Stomach (tissue), 4 donors: ENCODE measurements at regions not wholly inside any gene's neighbourhood (a gene's known extent, or its start where the extent isn't known, plus 50 kb on each side); places are given as distances from the start of the nearest gene placed in this dataset.

Experiments
- EP300 ChIP-seq: sonication (generic); formaldehyde crosslinking; IDR thresholded peaks from one replicate; pipeline ENCODE4 v1.6.1; 2017; ENCODE audit warnings: antibody characterized with exemption
- POLR2A ChIP-seq, 4 donors: fragments of 450-650 bp; IDR thresholded peaks; one replicate each; pipeline ENCODE4 v1.6.1; 2016; ENCODE audit warnings: antibody characterized with exemption in 4 of 4, control low read depth in 2 of 4, mild to moderate bottlenecking in 1 of 4, moderate library complexity in 1 of 4
- POLR2AphosphoS5 ChIP-seq, 3 donors: sonication (generic); formaldehyde crosslinking; IDR thresholded peaks; one replicate each; pipeline ENCODE4 v1.6.1; 2016; ENCODE audit warnings: antibody characterized with exemption in 3 of 3
- TF ChIP-seq, protein P1 (sequence below), 7 experiments: fragments of 450-650 bp in 4 of 7; fragments of 200-600 bp in 3 of 7; sonication (generic) in 3 of 7; IDR thresholded peaks; one replicate each; pipeline ENCODE4 v1.5.1; 2016 to 2019; ENCODE audit warnings: antibody characterized with exemption in 7 of 7, control low read depth in 2 of 7, mild to moderate bottlenecking in 1 of 7

DNA sequence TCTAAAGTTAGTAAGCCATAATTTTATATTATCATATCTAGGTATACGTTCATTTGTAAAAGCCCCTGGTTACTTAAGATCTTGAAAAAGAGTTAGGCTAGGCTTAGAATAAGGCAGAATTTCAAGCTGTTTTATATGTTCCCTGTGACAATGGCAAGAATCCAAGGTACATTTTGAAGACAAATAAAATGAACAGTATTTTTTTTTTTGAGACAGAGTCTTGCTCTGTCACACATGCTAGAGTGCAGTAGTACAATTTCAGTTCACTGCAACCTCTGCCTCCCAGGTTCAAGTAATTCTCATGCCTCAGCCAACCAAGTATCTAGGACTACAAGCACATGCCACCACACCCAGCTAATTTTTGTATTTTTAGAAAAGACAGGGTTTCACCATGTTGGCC, 139.2 kb downstream of the DUSP6 start:
- TF ChIP-seq, protein P1, sequence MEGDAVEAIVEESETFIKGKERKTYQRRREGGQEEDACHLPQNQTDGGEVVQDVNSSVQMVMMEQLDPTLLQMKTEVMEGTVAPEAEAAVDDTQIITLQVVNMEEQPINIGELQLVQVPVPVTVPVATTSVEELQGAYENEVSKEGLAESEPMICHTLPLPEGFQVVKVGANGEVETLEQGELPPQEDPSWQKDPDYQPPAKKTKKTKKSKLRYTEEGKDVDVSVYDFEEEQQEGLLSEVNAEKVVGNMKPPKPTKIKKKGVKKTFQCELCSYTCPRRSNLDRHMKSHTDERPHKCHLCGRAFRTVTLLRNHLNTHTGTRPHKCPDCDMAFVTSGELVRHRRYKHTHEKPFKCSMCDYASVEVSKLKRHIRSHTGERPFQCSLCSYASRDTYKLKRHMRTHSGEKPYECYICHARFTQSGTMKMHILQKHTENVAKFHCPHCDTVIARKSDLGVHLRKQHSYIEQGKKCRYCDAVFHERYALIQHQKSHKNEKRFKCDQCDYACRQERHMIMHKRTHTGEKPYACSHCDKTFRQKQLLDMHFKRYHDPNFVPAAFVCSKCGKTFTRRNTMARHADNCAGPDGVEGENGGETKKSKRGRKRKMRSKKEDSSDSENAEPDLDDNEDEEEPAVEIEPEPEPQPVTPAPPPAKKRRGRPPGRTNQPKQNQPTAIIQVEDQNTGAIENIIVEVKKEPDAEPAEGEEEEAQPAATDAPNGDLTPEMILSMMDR (IDR thresholded peaks at IDR 0.05): no peak
- TF ChIP-seq POLR2A (IDR thresholded peaks at IDR 0.05) (no peak), POLR2AphosphoS5 (IDR thresholded peaks at IDR 0.05) (no peak), EP300 (no peak)
